ENCODE measurements at regions not wholly inside any gene's neighbourhood (a gene's known extent, or its start where the extent isn't known, plus 50 kb on each side); places are given as distances from the start of the nearest gene placed in this dataset.
A peak's percentile ranks its signal among the peaks of the same experiment; 100 is the strongest.

DNA sequence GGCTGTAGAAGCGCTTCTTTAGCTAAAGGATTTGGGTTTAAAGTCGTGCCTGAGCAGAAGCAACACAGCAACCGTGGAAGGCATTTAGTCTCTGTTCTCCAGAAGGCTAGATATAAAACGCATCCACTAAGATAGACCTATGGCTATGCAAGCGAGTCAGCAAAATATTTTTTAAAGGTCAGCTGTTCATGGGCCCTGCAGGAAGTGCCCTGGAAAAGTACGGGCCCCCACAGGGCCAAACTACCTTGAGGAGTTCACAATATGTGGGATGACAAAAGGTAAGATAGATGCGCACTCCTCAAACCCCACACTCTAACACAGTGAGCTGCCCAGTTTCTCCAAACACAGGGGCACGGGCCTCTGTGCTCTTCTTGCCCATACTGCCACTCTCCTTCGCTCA, 261.6 kb downstream of the VPS13C start:
- Histone ChIP-seq H3K36me3 (ENCODE audit: insufficient read depth, low read length) (no peaks in the 10 kb centered on the region; the same call in 1 of the 2 replicates), H3K27ac (ENCODE audit: low read depth, low read length) (no peak overlapping the region), H3K79me2 (ENCODE audit: control insufficient read depth, insufficient read depth, low read length, unreplicated experiment) (no peaks in the 10 kb centered on the region), H3K4me1 (ENCODE audit: control insufficient read depth, insufficient read depth, low read length, unreplicated experiment) (peaks cover 32% of the 10 kb centered on the region), H2AFZ (ENCODE audit: low read length, unreplicated experiment) (no peak overlapping the region), H3K27me3 (ENCODE audit: insufficient read depth, low read length) (no peaks in the 10 kb centered on the region), H3K4me3 (ENCODE audit: low read depth, low read length) (no peak overlapping the region)

DNA sequence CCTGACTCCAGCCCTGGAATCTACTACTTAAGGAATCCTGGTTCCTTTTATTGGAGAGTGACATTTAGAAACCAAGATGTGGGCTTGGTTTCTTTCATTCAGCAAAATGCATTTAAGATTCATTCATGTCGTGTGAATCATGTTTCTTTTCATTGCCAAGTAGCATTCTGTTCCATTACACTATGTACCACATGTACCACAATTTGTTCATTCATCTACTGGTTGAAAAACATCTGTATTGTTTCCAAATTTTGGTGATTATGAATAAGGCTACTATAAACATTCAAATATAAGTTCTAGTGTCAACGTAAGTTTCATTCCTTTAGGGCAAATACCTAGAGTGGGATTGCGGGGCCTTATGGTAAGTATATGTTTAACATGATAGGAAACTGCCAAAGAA, 264.2 kb downstream of the VPS13C start:
- Histone ChIP-seq H2AFZ (ENCODE audit: low read length, unreplicated experiment) (peak overlapping the region; percentile 62), H3K27me3 (ENCODE audit: insufficient read depth, low read length) (no peaks in the 10 kb centered on the region), H3K36me3 (ENCODE audit: insufficient read depth, low read length) (no peaks in the 10 kb centered on the region; the same call in 1 of the 2 replicates), H3K4me3 (ENCODE audit: low read depth, low read length) (peak overlapping the region; percentile 33; the same call in 1 of the 2 replicates), H3K27ac (ENCODE audit: low read depth, low read length) (peak overlapping the region; percentile 84), H3K4me1 (ENCODE audit: control insufficient read depth, insufficient read depth, low read length, unreplicated experiment) (peaks cover 32% of the 10 kb centered on the region), H3K79me2 (ENCODE audit: control insufficient read depth, insufficient read depth, low read length, unreplicated experiment) (no peaks in the 10 kb centered on the region)

DNA sequence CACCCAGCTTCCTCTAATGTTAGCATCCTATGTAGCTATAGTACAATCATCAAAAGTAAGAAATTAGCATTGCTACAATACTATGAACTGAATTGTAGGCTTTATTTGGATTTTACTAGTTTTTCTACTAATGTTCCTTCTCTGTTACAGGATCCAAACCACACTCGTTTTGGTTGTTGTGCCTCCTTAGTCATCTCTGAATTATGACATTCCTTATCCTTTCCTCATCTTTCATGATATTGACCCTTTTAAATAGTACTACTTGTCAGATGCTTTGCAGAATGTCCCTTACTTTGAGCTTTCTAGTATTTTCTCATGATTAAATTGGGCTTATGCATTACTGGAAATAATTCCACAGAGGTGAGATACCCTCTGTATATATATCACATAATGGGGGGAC, 265.4 kb downstream of the VPS13C start:
- peak overlapping the region; percentile 84 for H3K27ac ChIP-seq (ENCODE audit: low read depth, low read length)
- H2AFZ ChIP-seq (ENCODE audit: low read length, unreplicated experiment): no peak overlapping the region
- H3K4me3 ChIP-seq (ENCODE audit: low read depth, low read length): no peak overlapping the region
- H3K36me3 ChIP-seq (ENCODE audit: insufficient read depth, low read length): no peaks in the 10 kb centered on the region; the same call in 1 of the 2 replicates
- H3K79me2 ChIP-seq (ENCODE audit: control insufficient read depth, insufficient read depth, low read length, unreplicated experiment): no peaks in the 10 kb centered on the region
- no peaks in the 10 kb centered on the region for H3K27me3 ChIP-seq (ENCODE audit: insufficient read depth, low read length)
- H3K4me1 ChIP-seq (ENCODE audit: control insufficient read depth, insufficient read depth, low read length, unreplicated experiment): peaks cover 32% of the 10 kb centered on the region

DNA sequence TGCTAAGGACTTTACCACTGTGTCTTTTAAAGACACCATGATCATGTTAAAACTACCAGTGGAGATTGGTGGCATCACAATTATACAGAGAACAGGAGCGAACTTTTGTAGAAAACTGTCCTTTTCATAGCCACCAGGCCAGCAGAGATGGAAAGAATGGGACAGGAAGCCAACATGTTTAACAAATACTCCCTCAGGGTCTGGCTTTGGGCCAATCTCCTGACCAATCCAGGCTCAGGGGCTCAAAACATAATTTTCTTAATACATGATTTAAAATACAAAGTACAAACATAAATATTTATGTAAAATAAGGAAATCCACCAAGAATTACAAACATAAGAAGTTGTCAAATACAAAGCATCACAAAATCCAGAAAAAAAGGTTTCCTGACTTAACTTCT, 266.0 kb downstream of the VPS13C start:
- no peak overlapping the region for H3K4me3 ChIP-seq (ENCODE audit: low read depth, low read length)
- peaks cover 32% of the 10 kb centered on the region for H3K4me1 ChIP-seq (ENCODE audit: control insufficient read depth, insufficient read depth, low read length, unreplicated experiment)
- H3K36me3 ChIP-seq (ENCODE audit: insufficient read depth, low read length): no peaks in the 10 kb centered on the region; the same call in 1 of the 2 replicates
- peak overlapping the region; percentile 84 for H3K27ac ChIP-seq (ENCODE audit: low read depth, low read length)
- H2AFZ ChIP-seq (ENCODE audit: low read length, unreplicated experiment): no peak overlapping the region
- H3K79me2 ChIP-seq (ENCODE audit: control insufficient read depth, insufficient read depth, low read length, unreplicated experiment): no peaks in the 10 kb centered on the region
- no peaks in the 10 kb centered on the region for H3K27me3 ChIP-seq (ENCODE audit: insufficient read depth, low read length)

DNA sequence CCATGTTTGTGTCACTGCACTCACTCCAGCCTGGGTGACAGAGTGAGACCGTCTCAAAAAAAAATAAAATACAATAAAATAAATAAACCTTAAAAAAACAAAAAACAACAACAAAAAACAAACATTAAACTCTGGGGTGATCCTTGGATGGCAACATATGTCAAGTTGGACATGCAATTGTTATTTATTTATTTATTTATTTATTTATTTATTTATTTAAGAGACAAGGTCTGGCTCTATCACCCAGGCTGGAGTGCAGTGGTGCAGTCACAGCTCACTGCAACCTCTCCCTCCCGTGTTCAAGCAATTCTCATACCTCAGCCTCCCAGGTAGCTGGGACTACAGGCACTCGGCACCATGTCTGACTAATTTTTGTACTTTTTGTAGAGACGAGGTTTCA, 275.5 kb downstream of the VPS13C start:
- no peaks in the 10 kb centered on the region for H3K27me3 ChIP-seq (ENCODE audit: insufficient read depth, low read length)
- H3K4me1 ChIP-seq (ENCODE audit: control insufficient read depth, insufficient read depth, low read length, unreplicated experiment): peaks cover 4% of the 10 kb centered on the region
- H3K79me2 ChIP-seq (ENCODE audit: control insufficient read depth, insufficient read depth, low read length, unreplicated experiment): no peaks in the 10 kb centered on the region
- no peak overlapping the region for H3K27ac ChIP-seq (ENCODE audit: low read depth, low read length)
- no peak overlapping the region for H2AFZ ChIP-seq (ENCODE audit: low read length, unreplicated experiment)
- no peak overlapping the region for H3K4me3 ChIP-seq (ENCODE audit: low read depth, low read length)
- no peaks in the 10 kb centered on the region for H3K36me3 ChIP-seq (ENCODE audit: insufficient read depth, low read length)

DNA sequence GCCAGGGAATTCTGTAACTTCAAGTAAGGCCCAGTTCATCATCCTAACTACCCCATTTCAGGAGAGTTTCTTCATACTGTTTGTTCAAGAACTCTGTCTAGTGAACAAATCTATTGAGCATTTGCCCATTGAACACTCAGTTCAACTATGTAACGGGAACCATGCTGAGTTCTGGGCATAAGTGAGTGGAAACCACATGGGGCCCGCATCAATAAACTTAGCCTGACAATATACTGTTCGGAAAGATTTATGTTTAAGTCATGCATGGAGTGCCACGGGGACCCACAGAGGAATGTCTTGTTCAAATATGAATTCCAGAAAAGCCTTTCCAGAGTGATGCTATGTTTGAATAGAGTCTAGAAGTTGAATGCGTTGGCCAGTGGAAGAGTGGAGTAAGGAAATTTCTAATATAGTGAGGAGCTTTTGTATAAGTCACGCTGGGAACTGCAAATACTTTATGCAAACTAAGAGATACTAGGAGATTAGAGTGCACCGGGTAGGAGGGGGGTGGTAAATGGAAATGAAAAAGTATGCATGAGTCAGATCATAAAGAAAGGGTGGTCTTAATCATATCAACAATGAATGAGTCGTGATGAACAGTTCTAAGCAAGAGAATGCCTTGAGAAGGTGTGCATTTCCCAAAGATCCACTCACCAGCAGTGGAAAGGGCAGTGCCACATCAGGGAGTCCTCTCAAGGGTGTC, 279.8 kb downstream of the VPS13C start:
- Histone ChIP-seq H3K27me3 (ENCODE audit: insufficient read depth, low read length) (no peaks in the 10 kb centered on the region), H3K4me1 (ENCODE audit: control insufficient read depth, insufficient read depth, low read length, unreplicated experiment) (peaks cover 4% of the 10 kb centered on the region), H3K27ac (ENCODE audit: low read depth, low read length) (no peak overlapping the region), H3K4me3 (ENCODE audit: low read depth, low read length) (no peak overlapping the region), H2AFZ (ENCODE audit: low read length, unreplicated experiment) (no peak overlapping the region), H3K36me3 (ENCODE audit: insufficient read depth, low read length) (no peaks in the 10 kb centered on the region), H3K79me2 (ENCODE audit: control insufficient read depth, insufficient read depth, low read length, unreplicated experiment) (no peaks in the 10 kb centered on the region)

DNA sequence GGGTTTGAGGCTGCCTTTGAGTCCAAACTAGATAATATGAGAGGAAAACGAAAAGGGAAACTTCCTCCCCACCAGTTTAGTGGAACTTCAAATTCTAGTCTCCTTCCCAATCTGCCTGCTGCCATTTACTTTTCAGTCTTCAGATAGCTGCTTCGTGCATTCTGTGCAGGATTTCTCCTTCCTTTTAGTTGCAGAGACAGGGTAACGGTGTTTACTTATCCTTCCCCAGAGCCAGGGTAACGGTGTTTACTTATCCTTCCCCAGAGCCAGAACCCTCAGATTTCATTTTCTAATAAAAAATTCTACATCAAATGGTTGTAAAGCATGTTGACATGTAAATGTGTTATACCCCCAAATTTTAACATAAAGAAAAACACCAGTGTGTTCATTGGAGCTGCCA, 282.6 kb downstream of the VPS13C start:
- H3K27me3 ChIP-seq (ENCODE audit: insufficient read depth, low read length): no peaks in the 10 kb centered on the region
- peaks cover 4% of the 10 kb centered on the region for H3K4me1 ChIP-seq (ENCODE audit: control insufficient read depth, insufficient read depth, low read length, unreplicated experiment)
- H3K27ac ChIP-seq (ENCODE audit: low read depth, low read length): no peak overlapping the region
- no peaks in the 10 kb centered on the region for H3K36me3 ChIP-seq (ENCODE audit: insufficient read depth, low read length)
- H3K4me3 ChIP-seq (ENCODE audit: low read depth, low read length): no peak overlapping the region
- H3K79me2 ChIP-seq (ENCODE audit: control insufficient read depth, insufficient read depth, low read length, unreplicated experiment): no peaks in the 10 kb centered on the region
- H2AFZ ChIP-seq (ENCODE audit: low read length, unreplicated experiment): no peak overlapping the region

DNA sequence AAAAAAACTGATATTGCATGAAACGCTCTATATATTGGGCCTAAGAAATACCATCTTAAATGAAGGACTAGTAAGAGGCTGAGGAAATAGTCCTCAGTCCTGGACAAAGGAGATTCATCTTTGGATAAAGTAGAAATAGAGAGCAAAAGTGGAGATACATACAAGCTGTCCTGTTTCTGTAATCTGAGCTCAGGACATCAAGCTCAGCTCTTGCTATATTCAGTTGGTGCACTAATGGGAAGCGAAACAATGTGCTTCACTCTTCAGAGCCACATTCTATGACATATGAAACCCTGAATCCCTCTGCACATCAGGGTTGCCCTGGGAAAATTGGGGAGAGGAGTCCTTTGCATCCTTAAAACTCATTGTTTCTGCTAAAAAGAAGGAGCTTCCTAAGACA, 290.7 kb downstream of the VPS13C start:
- Histone ChIP-seq H3K27ac (ENCODE audit: low read depth, low read length) (no peak overlapping the region), H3K36me3 (ENCODE audit: insufficient read depth, low read length) (no peaks in the 10 kb centered on the region), H3K79me2 (ENCODE audit: control insufficient read depth, insufficient read depth, low read length, unreplicated experiment) (no peaks in the 10 kb centered on the region), H3K4me3 (ENCODE audit: low read depth, low read length) (no peak overlapping the region), H3K27me3 (ENCODE audit: insufficient read depth, low read length) (no peaks in the 10 kb centered on the region), H3K4me1 (ENCODE audit: control insufficient read depth, insufficient read depth, low read length, unreplicated experiment) (no peaks in the 10 kb centered on the region), H2AFZ (ENCODE audit: low read length, unreplicated experiment) (no peak overlapping the region)

DNA sequence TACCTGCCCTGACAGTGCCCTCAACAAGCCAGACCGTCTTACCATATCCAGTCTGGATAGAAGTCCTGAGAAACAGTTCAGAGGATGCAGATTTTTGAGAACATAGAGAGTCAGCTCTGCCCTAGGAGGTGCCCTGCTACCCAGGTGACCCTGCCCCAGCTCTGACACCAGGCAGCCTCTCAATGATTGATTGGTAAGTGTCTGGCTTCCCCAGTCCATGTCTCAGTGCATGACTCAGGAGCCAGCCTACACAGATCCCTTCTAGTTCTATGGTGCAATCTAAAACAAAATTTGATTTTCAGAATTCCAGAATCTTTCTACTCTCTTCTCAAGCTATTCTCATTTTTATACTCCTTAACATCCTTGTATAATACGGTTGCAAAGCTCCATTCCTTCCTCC, 292.1 kb downstream of the VPS13C start:
- H2AFZ ChIP-seq (ENCODE audit: low read length, unreplicated experiment): no peak overlapping the region
- H3K4me1 ChIP-seq (ENCODE audit: control insufficient read depth, insufficient read depth, low read length, unreplicated experiment): no peaks in the 10 kb centered on the region
- H3K79me2 ChIP-seq (ENCODE audit: control insufficient read depth, insufficient read depth, low read length, unreplicated experiment): no peaks in the 10 kb centered on the region
- no peak overlapping the region for H3K4me3 ChIP-seq (ENCODE audit: low read depth, low read length)
- H3K27ac ChIP-seq (ENCODE audit: low read depth, low read length): no peak overlapping the region
- no peaks in the 10 kb centered on the region for H3K36me3 ChIP-seq (ENCODE audit: insufficient read depth, low read length)
- no peaks in the 10 kb centered on the region for H3K27me3 ChIP-seq (ENCODE audit: insufficient read depth, low read length)

DNA sequence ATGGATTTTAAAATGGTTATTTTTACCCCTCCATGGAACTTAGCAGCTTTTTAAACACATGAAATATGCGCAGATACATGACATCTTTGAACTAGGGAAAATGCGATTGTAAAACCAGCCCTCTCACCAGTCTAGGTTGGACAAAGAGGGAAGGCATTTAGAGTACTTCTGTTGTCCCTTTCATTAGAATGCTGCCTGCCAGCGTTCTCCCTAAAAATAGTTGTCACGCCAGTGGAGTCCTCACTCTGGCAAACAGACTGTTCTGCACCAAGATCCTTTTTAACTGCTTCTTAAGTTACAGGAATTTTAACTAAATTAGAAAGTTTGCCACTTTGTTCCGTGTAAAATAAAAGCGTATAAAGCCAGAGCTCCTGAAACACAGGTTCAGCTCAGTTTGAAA, 295.3 kb downstream of the VPS13C start:
- no peaks in the 10 kb centered on the region for H3K27me3 ChIP-seq (ENCODE audit: insufficient read depth, low read length)

DNA sequence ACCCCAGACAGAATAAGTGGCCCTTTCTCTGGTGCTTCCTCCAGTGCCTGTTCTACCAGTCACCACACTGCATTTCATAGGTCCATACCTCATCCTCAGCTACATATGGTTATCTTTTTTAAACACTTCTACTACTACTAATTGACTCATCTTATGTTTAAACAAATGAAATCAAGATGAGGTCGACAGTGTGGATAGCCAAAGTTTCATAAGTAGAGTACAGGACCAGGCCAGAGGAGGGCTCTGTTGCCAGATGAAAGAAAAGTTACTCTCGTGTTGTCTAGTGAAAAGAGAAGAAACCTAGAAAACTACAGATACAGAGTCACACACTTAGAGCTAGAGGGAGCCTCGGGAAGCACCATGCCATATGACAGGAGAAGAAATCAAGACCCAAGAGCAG, 296.1 kb downstream of the VPS13C start:
- H3K4me1 ChIP-seq (ENCODE audit: control insufficient read depth, insufficient read depth, low read length, unreplicated experiment): no peaks in the 10 kb centered on the region
- no peaks in the 10 kb centered on the region for H3K36me3 ChIP-seq (ENCODE audit: insufficient read depth, low read length)
- no peaks in the 10 kb centered on the region for H3K79me2 ChIP-seq (ENCODE audit: control insufficient read depth, insufficient read depth, low read length, unreplicated experiment)
- H3K27ac ChIP-seq (ENCODE audit: low read depth, low read length): no peak overlapping the region
- no peaks in the 10 kb centered on the region for H3K27me3 ChIP-seq (ENCODE audit: insufficient read depth, low read length)
- no peak overlapping the region for H2AFZ ChIP-seq (ENCODE audit: low read length, unreplicated experiment)
- H3K4me3 ChIP-seq (ENCODE audit: low read depth, low read length): no peak overlapping the region

More for the DNA sequence above, 295.3 kb downstream of the VPS13C start:
- Histone ChIP-seq H3K79me2 (ENCODE audit: control insufficient read depth, insufficient read depth, low read length, unreplicated experiment) (no peaks in the 10 kb centered on the region), H2AFZ (ENCODE audit: low read length, unreplicated experiment) (no peak overlapping the region), H3K36me3 (ENCODE audit: insufficient read depth, low read length) (no peaks in the 10 kb centered on the region), H3K4me3 (ENCODE audit: low read depth, low read length) (no peak overlapping the region), H3K4me1 (ENCODE audit: control insufficient read depth, insufficient read depth, low read length, unreplicated experiment) (no peaks in the 10 kb centered on the region), H3K27ac (ENCODE audit: low read depth, low read length) (no peak overlapping the region)

Data from ACC112 (cell line).